Ishikawa (cell line): ENCODE measurements at regions not wholly inside any gene's neighbourhood (a gene's known extent, or its start where the extent isn't known, plus 50 kb on each side); places are given as distances from the start of the nearest gene placed in this dataset.

Experiments used
- CEBPB ChIP-seq: IDR thresholded peaks from 2 replicates; pipeline ENCODE4 v1.6.1; 2012
- CREB1 ChIP-seq: IDR thresholded peaks from 2 replicates; pipeline ENCODE4 v1.6.1; 2012; ENCODE audit warnings: low read depth
- EGR1 ChIP-seq: IDR thresholded peaks from 2 replicates; pipeline ENCODE4 v1.6.1; 2012
- EP300 ChIP-seq: IDR thresholded peaks from 2 replicates; pipeline ENCODE4 v1.6.1; 2012; ENCODE audit warnings: borderline replicate concordance
- FOXM1 ChIP-seq: IDR thresholded peaks from 2 replicates; pipeline ENCODE4 v1.6.1; 2012; ENCODE audit warnings: low read depth, borderline replicate concordance
- NFIC ChIP-seq: IDR thresholded peaks from 2 replicates; pipeline ENCODE4 v1.6.1; 2012
- RAD21 ChIP-seq: IDR thresholded peaks from 2 replicates; pipeline ENCODE4 v1.6.1; 2012; ENCODE audit warnings: low read depth
- TAF1 ChIP-seq: IDR thresholded peaks from 2 replicates; pipeline ENCODE4 v1.6.1; 2012; ENCODE audit warnings: low read depth, mild to moderate bottlenecking
- TCF12 ChIP-seq: IDR thresholded peaks from 2 replicates; pipeline ENCODE4 v1.6.1; 2012; ENCODE audit warnings: low read depth
- TEAD4 ChIP-seq: IDR thresholded peaks from 2 replicates; pipeline ENCODE4 v1.6.1; 2012
- USF1 ChIP-seq: IDR thresholded peaks from 2 replicates; pipeline ENCODE4 v1.6.1; 2012
- YY1 ChIP-seq: IDR thresholded peaks from 2 replicates; pipeline ENCODE4 v1.6.1; 2012; ENCODE audit warnings: low read depth
- ZBTB7A ChIP-seq: IDR thresholded peaks from 2 replicates; pipeline ENCODE4 v1.6.1; 2012; ENCODE audit warnings: low read depth
- TF ChIP-seq, protein P1 (sequence below): IDR thresholded peaks from 2 replicates; pipeline ENCODE4 v1.6.1; 2012; ENCODE audit warnings: low read depth, mild to moderate bottlenecking
- TF ChIP-seq, protein P2 (sequence below): IDR thresholded peaks from 2 replicates; pipeline ENCODE4 v1.6.1; 2012

- no peak for TF ChIP-seq ZBTB7A
- TF ChIP-seq NFIC: no peak
- TF ChIP-seq, protein P1, sequence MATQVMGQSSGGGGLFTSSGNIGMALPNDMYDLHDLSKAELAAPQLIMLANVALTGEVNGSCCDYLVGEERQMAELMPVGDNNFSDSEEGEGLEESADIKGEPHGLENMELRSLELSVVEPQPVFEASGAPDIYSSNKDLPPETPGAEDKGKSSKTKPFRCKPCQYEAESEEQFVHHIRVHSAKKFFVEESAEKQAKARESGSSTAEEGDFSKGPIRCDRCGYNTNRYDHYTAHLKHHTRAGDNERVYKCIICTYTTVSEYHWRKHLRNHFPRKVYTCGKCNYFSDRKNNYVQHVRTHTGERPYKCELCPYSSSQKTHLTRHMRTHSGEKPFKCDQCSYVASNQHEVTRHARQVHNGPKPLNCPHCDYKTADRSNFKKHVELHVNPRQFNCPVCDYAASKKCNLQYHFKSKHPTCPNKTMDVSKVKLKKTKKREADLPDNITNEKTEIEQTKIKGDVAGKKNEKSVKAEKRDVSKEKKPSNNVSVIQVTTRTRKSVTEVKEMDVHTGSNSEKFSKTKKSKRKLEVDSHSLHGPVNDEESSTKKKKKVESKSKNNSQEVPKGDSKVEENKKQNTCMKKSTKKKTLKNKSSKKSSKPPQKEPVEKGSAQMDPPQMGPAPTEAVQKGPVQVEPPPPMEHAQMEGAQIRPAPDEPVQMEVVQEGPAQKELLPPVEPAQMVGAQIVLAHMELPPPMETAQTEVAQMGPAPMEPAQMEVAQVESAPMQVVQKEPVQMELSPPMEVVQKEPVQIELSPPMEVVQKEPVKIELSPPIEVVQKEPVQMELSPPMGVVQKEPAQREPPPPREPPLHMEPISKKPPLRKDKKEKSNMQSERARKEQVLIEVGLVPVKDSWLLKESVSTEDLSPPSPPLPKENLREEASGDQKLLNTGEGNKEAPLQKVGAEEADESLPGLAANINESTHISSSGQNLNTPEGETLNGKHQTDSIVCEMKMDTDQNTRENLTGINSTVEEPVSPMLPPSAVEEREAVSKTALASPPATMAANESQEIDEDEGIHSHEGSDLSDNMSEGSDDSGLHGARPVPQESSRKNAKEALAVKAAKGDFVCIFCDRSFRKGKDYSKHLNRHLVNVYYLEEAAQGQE: no peak
- TF ChIP-seq EP300: no peak
- TF ChIP-seq YY1: no peak
Measured at GRCh38 chr18:46283268-46283667, 179.1 kb downstream of the HAUS1 start.

DNA sequence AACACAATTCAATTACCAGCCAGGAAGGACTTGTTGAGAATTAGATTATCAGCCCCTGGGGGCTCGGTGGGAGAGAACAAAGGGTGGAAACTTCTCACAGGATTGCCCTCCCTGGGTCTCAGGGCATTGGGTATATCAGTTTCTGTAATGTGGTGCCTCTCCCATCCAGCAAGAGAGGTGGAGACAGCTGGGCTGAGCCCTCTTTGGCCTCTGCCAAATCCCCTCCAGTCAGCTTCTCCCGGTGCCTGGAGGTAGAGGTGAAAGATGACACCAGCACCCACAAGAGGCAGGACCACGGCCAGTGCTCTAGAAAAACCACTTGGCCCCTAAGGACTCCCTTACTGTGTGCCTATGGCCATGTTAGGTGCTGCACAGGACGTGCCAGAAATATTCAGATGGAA is 179.7 kb downstream of the HAUS1 start:
- no peak for TF ChIP-seq YY1
- TF ChIP-seq, protein P1: peak; percentile 81
- TF ChIP-seq RAD21: peak; percentile 20; the same call in 1 of the 2 replicates

GRCh38 chr18:46289463-46289862 is 185.3 kb downstream of the HAUS1 start:
- no peak for TF ChIP-seq CEBPB
- TF ChIP-seq TAF1: no peak
- TF ChIP-seq RAD21: no peak
- TF ChIP-seq, protein P2, sequence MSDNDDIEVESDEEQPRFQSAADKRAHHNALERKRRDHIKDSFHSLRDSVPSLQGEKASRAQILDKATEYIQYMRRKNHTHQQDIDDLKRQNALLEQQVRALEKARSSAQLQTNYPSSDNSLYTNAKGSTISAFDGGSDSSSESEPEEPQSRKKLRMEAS: no peak
- TF ChIP-seq, protein P1: no peak
- TF ChIP-seq YY1: no peak

- TF ChIP-seq, protein P2: no peak
- TF ChIP-seq, protein P1: no peak
- TF ChIP-seq EP300 (no peak), NFIC (no peak), CEBPB (no peak), RAD21 (no peak), YY1 (no peak), USF1 (no peak), TAF1 (no peak), TEAD4 (no peak), TCF12 (no peak), CREB1 (no peak), EGR1 (no peak)
Measured at GRCh38 chr18:46289931-46290330, 185.7 kb downstream of the HAUS1 start.

DNA sequence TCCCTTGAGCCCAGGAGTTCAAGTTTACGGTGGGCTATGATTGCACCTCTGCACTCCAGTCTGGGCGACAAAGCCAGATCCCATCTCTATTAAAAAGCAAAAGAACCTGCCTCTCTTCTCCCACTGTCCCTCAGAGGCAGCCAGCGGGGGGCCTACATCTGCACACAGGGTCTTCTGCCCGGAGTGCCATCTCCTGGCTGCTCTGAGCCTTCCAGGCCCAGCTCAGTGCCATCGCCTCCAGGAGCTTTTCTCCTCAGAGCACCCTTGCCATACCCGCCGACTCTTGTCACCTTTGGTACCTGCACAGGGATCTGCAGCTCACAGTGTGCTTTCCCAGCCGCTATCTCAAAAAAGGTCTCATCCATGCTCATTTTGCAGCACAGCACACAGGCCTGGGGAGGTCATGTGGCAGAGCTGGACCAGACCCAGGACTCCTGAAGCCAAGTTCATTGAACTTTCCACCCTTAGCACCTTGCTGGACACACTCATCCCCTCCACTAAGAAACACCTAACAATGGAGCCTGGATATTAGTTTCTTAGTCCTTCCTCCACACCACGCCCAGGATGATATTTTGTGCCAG is 186.3 kb downstream of the HAUS1 start:
- no peak for TF ChIP-seq RAD21
- TF ChIP-seq EP300: no peak
- TF ChIP-seq CEBPB: no peak
- TF ChIP-seq, protein P1: no peak
- no peak for TF ChIP-seq CREB1
- no peak for TF ChIP-seq YY1
- no peak for TF ChIP-seq USF1
- no peak for TF ChIP-seq NFIC
- TF ChIP-seq EGR1: no peak
- no peak for TF ChIP-seq TEAD4
- TF ChIP-seq FOXM1: no peak
